Type B pancreatic cell (in vitro differentiated cells): ENCODE measurements at regions not wholly inside any gene's neighbourhood (a gene's known extent, or its start where the extent isn't known, plus 50 kb on each side); places are given as distances from the start of the nearest gene placed in this dataset.

Experiments used
- DNase-seq: peaks from one replicate; pipeline ENCODE4 v3.0.0; 2021; ENCODE audit warnings: mixed read lengths; ENCODE audit not compliant: unreplicated experiment; ENCODE audit errors: extremely low spot score
- H3K27ac Mint-ChIP-seq: 2 replicates; pipeline ENCODE4 v1.8.0; 2021; ENCODE audit warnings: mild to moderate bottlenecking, mixed read lengths
- H3K27me3 Mint-ChIP-seq: 2 replicates; pipeline ENCODE4 v1.8.0; 2021; ENCODE audit warnings: mixed read lengths
- H3K36me3 Mint-ChIP-seq: 2 replicates; pipeline ENCODE4 v1.8.0; 2021; ENCODE audit warnings: mixed read lengths
- H3K4me1 Mint-ChIP-seq: one replicate; pipeline ENCODE4 v1.8.0; 2021; ENCODE audit warnings: mixed read lengths; ENCODE audit not compliant: unreplicated experiment
- H3K4me3 Mint-ChIP-seq: 2 replicates; pipeline ENCODE4 v1.8.0; 2021; ENCODE audit warnings: mild to moderate bottlenecking, mixed read lengths
- H3K9me3 Mint-ChIP-seq: 2 replicates; pipeline ENCODE4 v1.8.0; 2021; ENCODE audit warnings: mixed read lengths
- TF ChIP-seq, protein P1 (sequence below): fragments of 200-600 bp; sonication (generic); conservative IDR thresholded peaks from 2 replicates; pipeline ENCODE4 v1.5.0; 2021; ENCODE audit warnings: antibody characterized with exemption, mild to moderate bottlenecking

DNA sequence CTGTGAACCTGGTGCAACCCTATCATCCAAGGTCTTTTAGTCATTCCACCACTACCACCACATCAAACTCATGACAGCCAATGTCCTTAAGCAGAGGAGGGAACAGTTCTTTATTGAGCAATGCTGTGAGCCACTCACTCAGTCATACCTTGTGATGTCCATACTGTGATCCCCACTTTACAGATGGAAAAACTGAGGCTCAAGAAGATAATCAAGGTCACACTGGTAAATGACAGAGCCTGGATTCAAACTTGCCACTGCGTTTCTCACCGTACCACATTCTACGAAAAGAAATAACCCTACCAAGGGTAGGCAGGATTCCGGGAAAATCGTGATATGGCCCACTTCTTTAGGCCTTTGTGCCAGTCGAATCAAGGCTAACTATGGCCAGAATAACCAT is 172.6 kb downstream of the CCT6B start:
- no peak overlapping the region for H3K27ac Mint-ChIP-seq
- no peaks in the 10 kb centered on the region for H3K36me3 Mint-ChIP-seq
- no peak overlapping the region for H3K4me3 Mint-ChIP-seq
- DNase-seq = no peak
- TF ChIP-seq, protein P1, sequence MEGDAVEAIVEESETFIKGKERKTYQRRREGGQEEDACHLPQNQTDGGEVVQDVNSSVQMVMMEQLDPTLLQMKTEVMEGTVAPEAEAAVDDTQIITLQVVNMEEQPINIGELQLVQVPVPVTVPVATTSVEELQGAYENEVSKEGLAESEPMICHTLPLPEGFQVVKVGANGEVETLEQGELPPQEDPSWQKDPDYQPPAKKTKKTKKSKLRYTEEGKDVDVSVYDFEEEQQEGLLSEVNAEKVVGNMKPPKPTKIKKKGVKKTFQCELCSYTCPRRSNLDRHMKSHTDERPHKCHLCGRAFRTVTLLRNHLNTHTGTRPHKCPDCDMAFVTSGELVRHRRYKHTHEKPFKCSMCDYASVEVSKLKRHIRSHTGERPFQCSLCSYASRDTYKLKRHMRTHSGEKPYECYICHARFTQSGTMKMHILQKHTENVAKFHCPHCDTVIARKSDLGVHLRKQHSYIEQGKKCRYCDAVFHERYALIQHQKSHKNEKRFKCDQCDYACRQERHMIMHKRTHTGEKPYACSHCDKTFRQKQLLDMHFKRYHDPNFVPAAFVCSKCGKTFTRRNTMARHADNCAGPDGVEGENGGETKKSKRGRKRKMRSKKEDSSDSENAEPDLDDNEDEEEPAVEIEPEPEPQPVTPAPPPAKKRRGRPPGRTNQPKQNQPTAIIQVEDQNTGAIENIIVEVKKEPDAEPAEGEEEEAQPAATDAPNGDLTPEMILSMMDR = no peak
- no peaks in the 10 kb centered on the region for H3K9me3 Mint-ChIP-seq
- H3K27me3 Mint-ChIP-seq = peaks cover 61% of the 10 kb centered on the region
- H3K4me1 Mint-ChIP-seq = no peaks in the 10 kb centered on the region

DNA sequence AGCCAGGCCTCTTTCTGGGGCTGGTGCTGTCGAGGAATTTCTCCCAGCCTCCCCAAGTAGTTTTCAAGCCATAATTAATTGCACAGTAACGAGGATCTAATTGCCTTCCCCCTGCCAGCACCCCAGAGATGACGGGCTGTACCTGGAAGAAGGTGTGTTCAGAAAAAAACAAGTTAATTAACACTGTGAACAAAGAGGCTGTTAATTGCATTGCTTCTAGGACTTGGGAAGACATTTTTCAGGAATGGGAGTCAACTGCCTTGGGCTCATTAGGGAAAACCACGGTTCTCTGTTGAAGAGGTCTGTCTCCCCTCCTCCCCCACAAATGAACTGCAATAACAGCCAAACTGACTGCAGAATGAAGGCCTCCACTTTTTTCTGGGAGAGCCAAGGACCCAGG is 176.7 kb downstream of the CCT6B start:
- no peak overlapping the region for H3K27ac Mint-ChIP-seq
- H3K36me3 Mint-ChIP-seq = no peaks in the 10 kb centered on the region
- H3K4me3 Mint-ChIP-seq = no peak overlapping the region
- H3K9me3 Mint-ChIP-seq = no peaks in the 10 kb centered on the region
- H3K4me1 Mint-ChIP-seq = no peaks in the 10 kb centered on the region
- H3K27me3 Mint-ChIP-seq = peaks cover 42% of the 10 kb centered on the region
- TF ChIP-seq, protein P1 = no peak
- no peak for DNase-seq

DNA sequence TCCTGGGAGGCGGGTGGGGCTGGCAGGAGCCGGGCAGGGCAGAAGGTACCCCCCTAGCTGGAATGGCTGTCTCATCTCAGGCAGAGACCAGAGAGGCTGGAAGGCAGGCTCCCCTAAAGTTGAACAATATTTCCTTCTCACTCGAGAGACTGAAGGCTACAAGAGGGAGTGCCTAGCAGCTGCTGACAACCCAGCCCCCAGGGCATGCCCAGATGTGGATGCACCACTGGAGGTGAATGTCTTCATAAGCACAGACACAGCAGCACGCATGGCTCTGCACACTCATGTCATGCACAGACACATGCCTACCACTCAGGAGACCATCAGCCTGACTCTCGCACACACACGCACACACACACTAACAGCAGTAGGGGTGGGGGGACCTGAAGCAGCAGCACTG is 179.0 kb downstream of the CCT6B start:
- no peak overlapping the region for H3K27ac Mint-ChIP-seq
- DNase-seq = no peak
- H3K36me3 Mint-ChIP-seq = no peaks in the 10 kb centered on the region
- no peak overlapping the region for H3K4me3 Mint-ChIP-seq
- peaks cover 35% of the 10 kb centered on the region for H3K27me3 Mint-ChIP-seq
- TF ChIP-seq, protein P1 = no peak
- H3K9me3 Mint-ChIP-seq = no peaks in the 10 kb centered on the region
- H3K4me1 Mint-ChIP-seq = no peaks in the 10 kb centered on the region

DNA sequence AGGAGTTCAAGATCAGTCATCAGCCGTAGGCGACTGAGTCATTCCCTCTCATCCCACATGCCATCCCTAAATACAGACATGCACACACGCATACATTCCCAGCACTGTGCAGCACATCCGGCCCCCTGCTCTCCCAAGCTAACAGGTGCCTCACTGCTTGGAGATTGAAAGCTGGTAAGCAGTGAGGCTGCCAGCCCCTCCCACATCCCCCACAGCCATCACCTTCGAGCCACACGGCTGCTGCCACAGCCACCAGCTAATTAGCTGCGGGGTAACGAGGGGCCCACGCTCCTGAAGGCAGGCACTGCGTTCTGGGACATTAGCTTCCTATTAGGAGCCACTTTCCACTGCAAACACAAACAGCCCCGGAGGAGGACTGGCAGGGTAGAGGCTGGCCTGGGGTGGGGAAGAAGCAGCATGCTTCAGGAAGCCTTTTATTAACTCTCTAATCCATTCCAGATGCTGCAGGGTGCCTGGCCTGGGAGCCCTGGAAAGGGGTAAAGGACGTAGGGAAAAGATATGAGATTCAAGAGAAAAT is 179.6 kb downstream of the CCT6B start:
- no peak overlapping the region for H3K4me3 Mint-ChIP-seq
- peaks cover 5% of the 10 kb centered on the region for H3K4me1 Mint-ChIP-seq
- H3K36me3 Mint-ChIP-seq = no peaks in the 10 kb centered on the region
- no peaks in the 10 kb centered on the region for H3K9me3 Mint-ChIP-seq
- TF ChIP-seq, protein P1 = no peak
- H3K27ac Mint-ChIP-seq = no peak overlapping the region
- DNase-seq = no peak
- H3K27me3 Mint-ChIP-seq = peaks cover 37% of the 10 kb centered on the region

GRCh38 chr17:34781071-34781470 is 180.2 kb downstream of the CCT6B start:
- Mint-ChIP-seq H3K36me3 (no peaks in the 10 kb centered on the region), H3K4me3 (no peak overlapping the region), H3K4me1 (peaks cover 10% of the 10 kb centered on the region), H3K27me3 (peaks cover 42% of the 10 kb centered on the region), H3K27ac (no peak overlapping the region), H3K9me3 (no peaks in the 10 kb centered on the region)
- no peak for DNase-seq
- TF ChIP-seq, protein P1 = no peak

- peaks cover 13% of the 10 kb centered on the region for H3K4me1 Mint-ChIP-seq
- H3K4me3 Mint-ChIP-seq = no peak overlapping the region
- no peaks in the 10 kb centered on the region for H3K9me3 Mint-ChIP-seq
- H3K36me3 Mint-ChIP-seq = no peaks in the 10 kb centered on the region
- H3K27ac Mint-ChIP-seq = no peak overlapping the region
- DNase-seq = no peak
- H3K27me3 Mint-ChIP-seq = peaks cover 38% of the 10 kb centered on the region
- TF ChIP-seq, protein P1 = no peak
Observed at GRCh38 chr17:34780438-34780837, 180.8 kb downstream of the CCT6B start.
